HEK293 (cell line): ENCODE measurements at regions not wholly inside any gene's neighbourhood (a gene's known extent, or its start where the extent isn't known, plus 50 kb on each side); places are given as distances from the start of the nearest gene placed in this dataset.

Experiments
- CTCF ChIA-PET: fragments of 350-600 bp; formaldehyde crosslinking; extraction: SDS; loops from one replicate; lab custom pipeline; 2021; ENCODE audit warnings: antibody characterized with exemption; lab: Yijun Ruan, JAX
- POLR2A ChIA-PET: fragments of 300-600 bp; formaldehyde crosslinking; extraction: SDS; loops from one replicate; lab custom pipeline; 2020; ENCODE audit warnings: antibody characterized with exemption, inconsistent platforms; lab: Yijun Ruan, JAX
- H3K27ac ChIP-seq: fragments of 200-500 bp; sonication (Bioruptor generic); 2 replicates; pipeline ENCODE4 v1.5.1; 2014; ENCODE audit warnings: low read depth, low read length, control low read depth, inconsistent platforms; ENCODE audit errors: extremely low read depth
- H3K36me3 ChIP-seq, 2 experiments: fragments of 200-500 bp in 1 of 2; sonication (Bioruptor generic) in 1 of 2; 1 replicate in 1 of 2; 2 replicates in 1 of 2; pipeline ENCODE4 v1.5.1; 2014 to 2017; ENCODE audit warnings: inconsistent platforms in 2 of 2, low read length in 2 of 2; ENCODE audit not compliant: control insufficient read depth in 2 of 2, insufficient read depth in 1 of 2
- H3K4me1 ChIP-seq: fragments of 200-500 bp; sonication (Bioruptor generic); 2 replicates; pipeline ENCODE4 v1.5.1; 2014; ENCODE audit warnings: mild to moderate bottlenecking, low read length, inconsistent platforms; ENCODE audit not compliant: control insufficient read depth, insufficient read depth
- H3K4me3 ChIP-seq: 2 replicates; pipeline ENCODE4 v1.5.1; 2011; ENCODE audit warnings: low read depth, mild to moderate bottlenecking, control low read depth, low read length, moderate library complexity
- H3K9me3 ChIP-seq: fragments of 200-500 bp; sonication (Bioruptor generic); 2 replicates; pipeline ENCODE4 v1.5.1; 2014; ENCODE audit warnings: low read depth, low read length, inconsistent platforms; ENCODE audit not compliant: control insufficient read depth, insufficient read depth
- GLIS2 ChIP-seq: fragments of 450-650 bp; formaldehyde crosslinking; IDR thresholded peaks from 2 replicates; pipeline ENCODE4 v1.5.1; 2016; ENCODE audit warnings: missing biosample characterization, missing genetic modification characterization
- HOXD13 ChIP-seq: sonication (generic); formaldehyde crosslinking; IDR thresholded peaks from 2 replicates; pipeline ENCODE4 v1.8.0; 2022; ENCODE audit warnings: missing genetic modification reagents, borderline replicate concordance
- KLF1 ChIP-seq: fragments of 450-650 bp; formaldehyde crosslinking; IDR thresholded peaks from 2 replicates; pipeline ENCODE4 v1.5.1; 2016; ENCODE audit warnings: missing biosample characterization, missing genetic modification characterization
- MEIS1 ChIP-seq: sonication (generic); formaldehyde crosslinking; IDR thresholded peaks from 2 replicates; pipeline ENCODE4 v1.8.1; 2022; ENCODE audit warnings: missing genetic modification reagents, mild to moderate bottlenecking, borderline replicate concordance
- TRIM28 ChIP-seq: IDR thresholded peaks from 2 replicates; pipeline ENCODE4 v1.6.1; 2011; ENCODE audit warnings: low read length, control low read depth, borderline replicate concordance
- WT1 ChIP-seq: fragments of 450-650 bp; formaldehyde crosslinking; IDR thresholded peaks from 2 replicates; pipeline ENCODE4 v1.5.1; 2016; ENCODE audit warnings: missing biosample characterization, missing genetic modification characterization
- ZBTB26 ChIP-seq: fragments of 450-650 bp; formaldehyde crosslinking; optimal IDR thresholded peaks from 2 replicates; pipeline ENCODE3; 2016; ENCODE audit warnings: missing biosample characterization, mild to moderate bottlenecking, missing genetic modification characterization
- ZBTB48 ChIP-seq: fragments of 450-650 bp; formaldehyde crosslinking; IDR thresholded peaks from 2 replicates; pipeline ENCODE4 v1.5.1; 2016; ENCODE audit warnings: missing biosample characterization, missing genetic modification characterization
- ZBTB49 ChIP-seq: fragments of 450-650 bp; formaldehyde crosslinking; IDR thresholded peaks from 2 replicates; pipeline ENCODE4 v1.5.1; 2016; ENCODE audit warnings: missing biosample characterization, missing genetic modification characterization, low read depth
- ZBTB8A ChIP-seq: fragments of 450-650 bp; formaldehyde crosslinking; IDR thresholded peaks from 2 replicates; pipeline ENCODE4 v1.5.1; 2016; ENCODE audit warnings: missing biosample characterization, missing genetic modification characterization
- ZFP3 ChIP-seq: fragments of 450-650 bp; formaldehyde crosslinking; IDR thresholded peaks from 2 replicates; pipeline ENCODE4 v1.5.1; 2016; ENCODE audit warnings: low read depth, missing biosample characterization, missing genetic modification characterization
- ZNF155 ChIP-seq: fragments of 450-650 bp; formaldehyde crosslinking; IDR thresholded peaks from 2 replicates; pipeline ENCODE4 v1.5.1; 2016; ENCODE audit warnings: missing biosample characterization, missing genetic modification characterization
- ZNF157 ChIP-seq: fragments of 450-650 bp; formaldehyde crosslinking; IDR thresholded peaks from 2 replicates; pipeline ENCODE4 v1.5.1; 2016; ENCODE audit warnings: missing biosample characterization, missing genetic modification characterization
- ZNF16 ChIP-seq: fragments of 450-650 bp; formaldehyde crosslinking; IDR thresholded peaks from 2 replicates; pipeline ENCODE4 v1.5.1; 2016; ENCODE audit warnings: low read depth, missing biosample characterization, missing genetic modification characterization
- ZNF169 ChIP-seq: fragments of 450-650 bp; formaldehyde crosslinking; IDR thresholded peaks from 2 replicates; pipeline ENCODE4 v1.5.1; 2016; ENCODE audit warnings: missing biosample characterization, missing genetic modification characterization
- ZNF174 ChIP-seq: fragments of 450-650 bp; formaldehyde crosslinking; IDR thresholded peaks from 2 replicates; pipeline ENCODE4 v1.5.0; 2017; ENCODE audit warnings: missing biosample characterization, mild to moderate bottlenecking, missing genetic modification characterization
- ZNF19 ChIP-seq: fragments of 450-650 bp; formaldehyde crosslinking; IDR thresholded peaks from 2 replicates; pipeline ENCODE4; 2016; ENCODE audit warnings: missing biosample characterization, missing genetic modification characterization, low read depth
- ZNF223 ChIP-seq: fragments of 450-650 bp; formaldehyde crosslinking; IDR thresholded peaks from 2 replicates; pipeline ENCODE4 v1.5.1; 2016; ENCODE audit warnings: missing biosample characterization, missing genetic modification characterization
- ZNF23 ChIP-seq: fragments of 450-650 bp; formaldehyde crosslinking; IDR thresholded peaks from 2 replicates; pipeline ENCODE4 v1.5.1; 2016; ENCODE audit warnings: missing biosample characterization, missing genetic modification characterization, borderline replicate concordance
- ZNF24 ChIP-seq: fragments of 450-650 bp; formaldehyde crosslinking; IDR thresholded peaks from 2 replicates; pipeline ENCODE4 v1.5.1; 2016; ENCODE audit warnings: missing biosample characterization, missing genetic modification characterization
- ZNF488 ChIP-seq: fragments of 450-650 bp; formaldehyde crosslinking; IDR thresholded peaks from 2 replicates; pipeline ENCODE4 v1.5.1; 2016; ENCODE audit warnings: missing biosample characterization, missing genetic modification characterization
- ZNF560 ChIP-seq: fragments of 450-650 bp; formaldehyde crosslinking; IDR thresholded peaks from 2 replicates; pipeline ENCODE4 v1.5.1; 2017; ENCODE audit warnings: missing biosample characterization, missing genetic modification characterization, borderline replicate concordance
- ZNF600 ChIP-seq: fragments of 450-650 bp; formaldehyde crosslinking; IDR thresholded peaks from 2 replicates; pipeline ENCODE4 v1.5.1; 2016; ENCODE audit warnings: missing biosample characterization, missing genetic modification characterization
- ZNF658 ChIP-seq: fragments of 450-650 bp; formaldehyde crosslinking; IDR thresholded peaks from 2 replicates; pipeline ENCODE4; 2016; ENCODE audit warnings: missing biosample characterization, missing genetic modification characterization
- ZNF76 ChIP-seq: fragments of 450-650 bp; formaldehyde crosslinking; IDR thresholded peaks from 2 replicates; pipeline ENCODE4; 2016; ENCODE audit warnings: low read depth, missing biosample characterization, missing genetic modification characterization, borderline replicate concordance
- ZNF792 ChIP-seq: fragments of 450-650 bp; formaldehyde crosslinking; IDR thresholded peaks from 2 replicates; pipeline ENCODE4 v1.5.1; 2016; ENCODE audit warnings: missing biosample characterization, missing genetic modification characterization
- ZNF837 ChIP-seq: fragments of 450-650 bp; formaldehyde crosslinking; IDR thresholded peaks from 2 replicates; pipeline ENCODE4 v1.5.1; 2016; ENCODE audit warnings: missing biosample characterization, missing genetic modification characterization

- ChIA-PET POLR2A (no interaction called here), CTCF (no interaction called here)
- Histone ChIP-seq H3K9me3 (no peaks in the 10 kb centered on the region), H3K4me3 (no peak overlapping the region), H3K36me3 (no peaks in the 10 kb centered on the region), H3K27ac (no peak overlapping the region), H3K4me1 (no peaks in the 10 kb centered on the region)
- TF ChIP-seq ZNF560 (no peak), ZBTB8A (tag by site-specific recombination) (no peak), ZNF169 (tag by site-specific recombination) (no peak), KLF1 (tag by site-specific recombination) (no peak), ZNF792 (tag by site-specific recombination) (no peak), ZNF76 (tag by site-specific recombination) (no peak), GLIS2 (tag by site-specific recombination) (no peak), ZNF488 (tag by site-specific recombination) (no peak), TRIM28 (no peak), ZNF19 (tag by site-specific recombination) (no peak), ZNF223 (tag by site-specific recombination) (no peak), ZNF174 (tag by site-specific recombination) (no peak), ZFP3 (tag by site-specific recombination) (no peak), ZNF23 (no peak), ZNF658 (no peak), ZNF155 (no peak)
Measured at GRCh38 chr5:2184563-2185540, 302.1 kb upstream of the IRX4 start.

GRCh38 chr5:2184026-2184366 is 301.3 kb upstream of the IRX4 start:
- POLR2A ChIA-PET: no interaction called here
- TF ChIP-seq ZNF600: no peak
- no peak for TF ChIP-seq MEIS1
- no peak for TF ChIP-seq ZNF837 (tag by site-specific recombination)
- no peak for TF ChIP-seq WT1
- TF ChIP-seq ZBTB48 (tag by site-specific recombination): no peak
- TF ChIP-seq ZBTB49 (tag by site-specific recombination): no peak
- no peak for TF ChIP-seq HOXD13
- no peak for TF ChIP-seq ZNF24 (tag by site-specific recombination)
- TF ChIP-seq ZNF157: no peak
- no peak for TF ChIP-seq ZBTB26 (tag by site-specific recombination)
- TF ChIP-seq ZNF155: no peak
- no peak for TF ChIP-seq ZNF16 (tag by site-specific recombination)
- CTCF ChIA-PET: no interaction called here
- H3K9me3 ChIP-seq: no peaks in the 10 kb centered on the region
- no peaks in the 10 kb centered on the region for H3K4me1 ChIP-seq
- H3K4me3 ChIP-seq: no peak overlapping the region
- no peaks in the 10 kb centered on the region for H3K36me3 ChIP-seq
- H3K27ac ChIP-seq: no peak overlapping the region
